HG03095 (cell line): ENCODE measurements at regions not wholly inside any gene's neighbourhood (a gene's known extent, or its start where the extent isn't known, plus 50 kb on each side); places are given as distances from the start of the nearest gene placed in this dataset.

Experiments used
- ATAC-seq: cut with Tn5 transposase; IDR thresholded peaks from one replicate; pipeline ENCODE4 v1.9.1; 2021; ENCODE audit warnings: moderate library complexity; ENCODE audit not compliant: unreplicated experiment

GRCh38 chr3:124395584-124396338 is 334.5 kb upstream of the UMPS start:
- no peak for ATAC-seq

- ATAC-seq = no peak
Measured at GRCh38 chr3:124396339-124396950, 333.8 kb upstream of the UMPS start.

GRCh38 chr3:124397088-124397487 is 333.2 kb upstream of the UMPS start:
- ATAC-seq = no peak

- ATAC-seq = no peak
Measured at GRCh38 chr3:124398594-124398993, 331.7 kb upstream of the UMPS start.

GRCh38 chr3:124401843-124402242 is 328.4 kb upstream of the UMPS start:
- no peak for ATAC-seq

- ATAC-seq = no peak
Measured at GRCh38 chr3:124402791-124403190, 327.5 kb upstream of the UMPS start.

GRCh38 chr3:124404621-124405020 is 325.6 kb upstream of the UMPS start:
- ATAC-seq = no peak

GRCh38 chr3:124407260-124407659 is 323.0 kb upstream of the UMPS start:
- ATAC-seq = no peak

GRCh38 chr3:124409650-124410275 is 320.5 kb upstream of the UMPS start:
- no peak for ATAC-seq

GRCh38 chr3:124410471-124410870 is 319.8 kb upstream of the UMPS start:
- ATAC-seq = no peak

GRCh38 chr3:124411728-124412127 is 318.5 kb upstream of the UMPS start:
- no peak for ATAC-seq

- no peak for ATAC-seq
Measured at GRCh38 chr3:124412644-124413043, 317.6 kb upstream of the UMPS start.

GRCh38 chr3:124413393-124413792 is 316.9 kb upstream of the UMPS start:
- no peak for ATAC-seq

- ATAC-seq = no peak
Measured at GRCh38 chr3:124413989-124414598, 316.2 kb upstream of the UMPS start.

- ATAC-seq = no peak
Measured at GRCh38 chr3:124415446-124415960, 314.7 kb upstream of the UMPS start.

- ATAC-seq = no peak
Measured at GRCh38 chr3:124419303-124419702, 310.9 kb upstream of the UMPS start.

GRCh38 chr3:124420392-124420791 is 309.9 kb upstream of the UMPS start:
- no peak for ATAC-seq

- no peak for ATAC-seq
Measured at GRCh38 chr3:124422805-124423204, 307.4 kb upstream of the UMPS start.

GRCh38 chr3:124424396-124424795 is 305.9 kb upstream of the UMPS start:
- ATAC-seq = no peak

GRCh38 chr3:124425972-124426371 is 304.3 kb upstream of the UMPS start:
- ATAC-seq = no peak

GRCh38 chr3:124428372-124429128 is 301.7 kb upstream of the UMPS start:
- ATAC-seq = no peak
